ENCODE measurements at regions not wholly inside any gene's neighbourhood (a gene's known extent, or its start where the extent isn't known, plus 50 kb on each side); places are given as distances from the start of the nearest gene placed in this dataset.

GRCh38 chr12:64992641-64993040 is 128.5 kb downstream of the WIF1 start:
- TF ChIP-seq CTCF (conservative IDR thresholded peaks at IDR 0.05) = peak; percentile 48; the same call in 2 of the 3 replicates
- Mint-ChIP-seq H3K4me1 (peaks cover 28 to 41% of the 10 kb centered on the region in 2 experiments), H3K27ac (peak overlapping the region in 2 of 3 experiments; percentile 6 to 60; a peak in 1 of 7 replicates), H3K9me3 (peaks cover 29 to 38% of the 10 kb centered on the region in 2 experiments), H3K27me3 (ENCODE audit: low read depth) (peaks cover 3% of the 10 kb centered on the region; the same call in 1 of the 2 replicates), H3K36me3 (ENCODE audit: insufficient read depth in 1 of 3, low read depth in 3 of 3) (peaks cover 23 to 36% (median 32%) of the 10 kb centered on the region in 3 experiments), H3K4me3 (peak overlapping the region in 1 of 2 experiments; percentile 45; a peak in 2 of 5 replicates)
- Histone ChIP-seq H3K4me2 (ENCODE audit: insufficient read depth, insufficient read length, low read length) (peak overlapping the region; percentile 49), H4K5ac (ENCODE audit: insufficient read length, low read depth, low read length) (no peak overlapping the region), H2BK15ac (ENCODE audit: low read depth, low read length) (no peak overlapping the region), H4K20me1 (ENCODE audit: control insufficient read depth, insufficient read depth, insufficient read length) (no peaks in the 10 kb centered on the region), H2AK5ac (ENCODE audit: insufficient read length, low read length) (no peak overlapping the region), H4K8ac (replicated peaks; ENCODE audit: insufficient read length, low read depth, low read length) (no peak overlapping the region), H3K27ac (ENCODE audit: insufficient read length, low read depth, low read length) (peak overlapping the region; percentile 78), H2BK5ac (ENCODE audit: insufficient read length, low read length) (no peak overlapping the region), H3K56ac (ENCODE audit: insufficient read length, low read depth, low read length) (no peak overlapping the region), H2BK20ac (ENCODE audit: low read depth, low read length, poor library complexity, severe bottlenecking) (no peak overlapping the region), H3T11ph (ENCODE audit: low read length) (no peak overlapping the region), H3K18ac (ENCODE audit: insufficient read length, low read depth, low read length) (no peak overlapping the region), H3K9ac (ENCODE audit: extremely low read depth, insufficient read length, low read length) (no peak overlapping the region), H3K79me2 (ENCODE audit: insufficient read depth, low read length) (no peaks in the 10 kb centered on the region; the same call in 1 of the 2 replicates), H3K79me1 (ENCODE audit: insufficient read depth, low read depth, low read length, poor library complexity, severe bottlenecking) (no peaks in the 10 kb centered on the region), H2BK12ac (ENCODE audit: insufficient read length, low read depth, low read length) (no peak overlapping the region), H3K23me2 (ENCODE audit: insufficient read length, low read depth, low read length, poor library complexity, severe bottlenecking) (no peaks in the 10 kb centered on the region), H3K14ac (ENCODE audit: insufficient read depth, low read length) (no peak overlapping the region), H3K4me1 (ENCODE audit: insufficient read depth, low read length) (peaks cover 15% of the 10 kb centered on the region), H4K91ac (ENCODE audit: insufficient read length, low read depth, low read length) (no peak overlapping the region), H2BK120ac (ENCODE audit: low read depth, low read length, poor library complexity, severe bottlenecking) (no peak overlapping the region), H3K23ac (ENCODE audit: insufficient read length, low read depth, low read length) (no peak overlapping the region), H2AFZ (ENCODE audit: low read length) (no peak overlapping the region), H3K9me3 (ENCODE audit: control insufficient read depth, low read depth, low read length) (peaks cover 9% of the 10 kb centered on the region), H3K27me3 (ENCODE audit: insufficient read depth, low read length) (no peaks in the 10 kb centered on the region), H3K4ac (ENCODE audit: low read depth, low read length) (no peak overlapping the region)
- WGBS (ENCODE audit: extremely low coverage, insufficient read length, low lambda C conversion rate) = no CpG with 5 or more reads among the region's 1 CpG
- DNase-seq = peak; percentile 80
